NCI-H2227 (cell line): ENCODE measurements at regions not wholly inside any gene's neighbourhood (a gene's known extent, or its start where the extent isn't known, plus 50 kb on each side); places are given as distances from the start of the nearest gene placed in this dataset.
A peak's percentile ranks its signal among the peaks of the same experiment; 100 is the strongest.

Experiments
- DNase-seq: peaks from one replicate; lab custom pipeline; 2025; ENCODE audit not compliant: unreplicated experiment; lab: John Stamatoyannopoulos, UW

DNA sequence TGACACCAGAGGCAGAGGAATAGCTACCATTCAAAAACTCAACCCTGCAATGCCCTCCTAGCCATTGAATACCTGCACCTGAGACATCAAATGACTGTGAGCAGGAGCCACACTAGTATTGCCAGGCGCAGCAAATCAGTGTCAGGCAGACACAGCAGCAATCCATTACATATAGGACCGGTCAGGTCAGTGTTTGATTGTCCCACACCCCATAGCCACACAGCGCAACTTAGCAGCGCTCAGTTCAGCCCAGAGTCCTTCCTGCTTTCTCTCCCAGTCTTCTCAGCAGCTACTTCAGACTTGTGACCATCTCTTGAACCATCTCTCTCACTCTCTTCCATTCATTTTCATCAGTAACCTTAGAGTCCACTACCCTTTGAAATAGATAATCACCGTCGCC is 181.6 kb upstream of the GPR12 start:
- DNase-seq = no peak

DNA sequence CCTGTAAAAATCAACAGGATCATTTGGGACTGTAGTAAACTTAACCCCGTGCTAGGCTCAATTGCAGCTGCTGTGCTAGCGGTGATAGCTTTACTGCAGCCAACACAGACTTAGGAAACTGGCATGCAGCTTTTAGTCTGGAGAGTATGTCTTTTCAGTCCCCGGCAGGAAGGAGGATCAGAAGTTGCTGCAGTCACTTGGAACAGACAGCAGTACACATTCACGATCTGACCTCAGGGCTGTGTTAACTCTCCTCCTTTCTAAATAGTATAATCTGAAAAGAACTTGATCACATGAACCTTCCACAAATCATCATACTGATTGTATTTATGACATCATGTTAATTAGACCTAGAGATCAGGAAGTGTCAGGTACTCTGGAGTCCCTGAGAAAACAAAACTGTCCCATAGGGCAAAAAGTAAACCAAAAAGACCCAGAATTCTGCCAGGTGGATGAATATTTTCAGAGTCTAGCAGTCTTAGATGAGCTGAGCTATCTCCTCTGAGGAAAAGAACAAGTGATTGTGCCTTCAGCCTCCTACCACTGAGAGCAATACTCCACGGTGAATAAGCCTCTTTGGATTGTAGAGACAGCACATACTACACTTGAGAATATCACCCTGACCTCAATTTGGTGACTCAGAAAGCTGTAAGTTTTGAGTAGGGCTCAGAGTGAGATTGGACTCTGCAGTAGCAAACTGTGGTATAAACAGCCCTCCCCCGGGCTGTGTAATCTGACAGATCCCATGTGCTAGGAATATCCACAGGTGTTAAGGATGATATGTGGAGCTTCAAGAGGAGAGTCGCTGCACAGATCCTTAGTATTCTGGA is 181.0 kb upstream of the GPR12 start:
- DNase-seq = no peak

DNA sequence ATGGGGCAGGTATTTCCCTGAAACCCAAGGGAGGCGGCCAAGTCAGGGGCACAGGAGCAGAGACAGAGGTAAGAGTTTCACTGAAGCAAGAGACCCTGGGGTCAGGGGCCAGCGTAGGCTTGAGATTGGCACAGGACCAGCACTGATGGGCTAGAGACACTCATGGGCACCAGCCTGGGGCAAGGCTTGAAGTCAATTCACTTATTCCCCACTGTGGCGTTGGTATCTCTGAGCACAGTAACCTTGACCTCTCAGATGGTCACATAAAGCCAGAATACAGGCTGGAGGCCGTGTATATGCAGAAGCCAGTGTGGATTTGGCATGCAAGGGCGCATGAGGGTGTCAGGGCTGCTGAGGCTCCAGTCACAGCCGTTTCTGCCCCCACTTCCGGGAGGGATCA is 173.5 kb upstream of the GPR12 start:
- DNase-seq = no peak

DNA sequence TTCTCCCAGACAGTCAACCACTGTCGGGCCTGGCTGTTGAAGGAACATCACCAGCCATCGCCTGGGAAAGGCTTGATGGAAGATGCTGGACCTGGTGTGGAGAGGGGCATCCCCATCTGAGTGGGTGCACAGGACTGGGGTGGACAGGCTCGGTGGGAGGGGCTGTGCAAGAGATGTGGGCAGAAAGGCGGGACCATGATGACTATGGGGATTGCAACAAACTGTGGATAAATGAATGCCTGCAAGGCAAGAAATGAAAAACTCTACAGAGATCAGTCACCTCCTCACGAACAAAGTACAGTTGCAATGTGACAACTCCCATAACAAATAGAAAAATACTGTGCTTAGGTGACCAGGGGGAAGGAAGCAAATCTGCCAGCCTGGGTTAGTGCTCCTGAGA is 171.9 kb upstream of the GPR12 start:
- no peak for DNase-seq

GRCh38 chr13:26929971-26930730 is 169.6 kb upstream of the GPR12 start:
- DNase-seq = peak; percentile 90

DNA sequence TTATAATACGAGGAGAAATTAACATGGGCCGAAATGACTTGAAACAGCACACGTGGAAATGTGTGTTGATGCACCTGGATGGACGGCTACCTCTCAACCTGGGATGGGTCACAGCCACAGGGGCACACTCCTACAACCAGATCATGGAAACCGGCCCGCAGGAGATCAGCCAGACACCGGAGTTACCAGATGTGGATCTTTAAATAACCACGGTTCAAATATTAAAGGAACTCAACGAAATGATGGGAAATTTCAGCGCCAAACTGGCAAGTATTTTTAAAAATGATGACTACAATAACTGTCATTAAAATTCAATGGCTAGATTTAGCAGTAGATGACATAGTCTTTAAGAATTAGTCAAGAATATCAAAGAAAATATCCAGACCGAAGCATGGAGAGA is 166.9 kb upstream of the GPR12 start:
- DNase-seq = no peak

- no peak for DNase-seq
Observed at GRCh38 chr13:26926371-26926770, 165.8 kb upstream of the GPR12 start.

- DNase-seq = no peak
Observed at GRCh38 chr13:26923824-26924605, 163.4 kb upstream of the GPR12 start.

DNA sequence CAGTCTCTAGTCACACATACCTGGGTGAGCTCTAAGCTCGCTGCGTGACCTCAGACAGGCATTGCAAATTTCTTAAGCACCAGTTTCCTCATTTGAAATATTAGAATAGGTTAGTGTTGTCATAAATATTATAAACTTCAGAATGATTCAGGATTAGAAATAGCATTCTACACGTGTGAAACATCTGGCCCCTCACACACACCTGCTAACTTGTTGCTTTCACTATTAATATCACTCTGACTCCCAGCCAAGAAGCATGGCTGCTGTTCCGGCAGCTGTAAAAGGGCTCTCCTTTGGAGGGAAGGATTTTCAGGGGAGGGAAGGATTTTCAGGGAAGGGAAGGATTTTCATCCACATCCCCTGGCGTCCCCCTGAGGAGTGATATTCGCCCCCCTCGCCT is 161.3 kb upstream of the GPR12 start:
- DNase-seq = no peak

GRCh38 chr13:26920614-26921355 is 160.2 kb upstream of the GPR12 start:
- no peak for DNase-seq

- DNase-seq = no peak
Observed at GRCh38 chr13:26919732-26920131, 159.1 kb upstream of the GPR12 start.

GRCh38 chr13:26919311-26919710 is 158.7 kb upstream of the GPR12 start:
- DNase-seq = no peak

DNA sequence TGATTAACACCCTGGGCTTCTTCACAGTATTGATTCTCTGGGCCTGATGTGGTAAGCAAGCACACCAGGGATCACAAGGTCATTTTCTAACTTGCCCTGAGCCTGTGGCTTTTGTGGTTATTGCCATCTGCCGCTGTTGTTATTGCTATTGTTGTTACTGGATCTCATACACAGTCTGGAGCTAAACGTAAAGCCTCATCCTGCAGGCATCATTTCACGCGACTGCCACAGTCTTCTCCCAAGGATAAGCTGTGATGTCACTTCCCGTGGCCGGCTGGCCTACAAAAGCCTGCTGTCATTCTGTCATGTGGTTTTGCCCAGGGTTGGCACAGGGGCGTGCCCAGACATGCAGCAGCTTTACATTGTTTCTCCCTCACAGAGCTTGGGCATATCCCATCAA is 154.0 kb upstream of the GPR12 start:
- peak; percentile 43 for DNase-seq

DNA sequence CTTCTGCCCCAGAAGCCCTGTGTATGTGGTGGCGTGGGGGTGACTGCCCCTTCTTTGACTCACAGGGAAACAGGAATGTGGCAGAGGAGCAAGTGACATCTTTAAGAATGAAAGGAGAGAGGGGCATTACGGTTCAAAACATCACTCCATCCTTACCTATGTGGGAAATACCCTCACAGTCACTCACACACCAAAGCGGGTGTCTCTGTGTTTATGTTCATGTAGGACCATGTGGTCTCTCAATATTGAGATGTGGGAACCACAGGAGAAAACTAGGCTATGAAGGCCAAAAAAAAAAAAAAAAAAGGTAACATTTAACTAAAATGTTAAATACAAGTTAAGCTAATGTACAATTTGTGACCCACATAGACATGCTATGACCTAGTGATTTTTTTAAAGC is 153.6 kb upstream of the GPR12 start:
- DNase-seq = no peak

GRCh38 chr13:26910754-26911465 is 150.3 kb upstream of the GPR12 start:
- no peak for DNase-seq

DNA sequence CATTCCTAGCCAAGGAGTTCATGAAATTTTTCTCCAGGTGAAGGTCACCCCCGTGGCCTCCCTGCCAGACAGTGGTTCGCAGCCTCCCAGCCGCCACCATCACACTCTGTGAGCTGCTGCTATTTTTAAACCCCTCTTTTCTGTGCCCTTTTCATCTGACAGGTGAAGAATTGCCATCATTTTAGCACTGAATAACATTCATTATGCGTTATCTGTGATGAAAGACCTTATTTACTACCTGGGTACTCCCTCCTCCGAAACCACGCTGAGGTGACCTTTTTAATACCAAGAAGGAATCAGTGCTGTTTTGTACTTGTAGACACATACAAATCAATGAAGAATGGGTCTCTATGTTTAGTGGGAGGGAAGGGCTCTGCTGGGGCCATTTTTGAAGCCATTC is 148.9 kb upstream of the GPR12 start:
- peak; percentile 66 for DNase-seq

DNA sequence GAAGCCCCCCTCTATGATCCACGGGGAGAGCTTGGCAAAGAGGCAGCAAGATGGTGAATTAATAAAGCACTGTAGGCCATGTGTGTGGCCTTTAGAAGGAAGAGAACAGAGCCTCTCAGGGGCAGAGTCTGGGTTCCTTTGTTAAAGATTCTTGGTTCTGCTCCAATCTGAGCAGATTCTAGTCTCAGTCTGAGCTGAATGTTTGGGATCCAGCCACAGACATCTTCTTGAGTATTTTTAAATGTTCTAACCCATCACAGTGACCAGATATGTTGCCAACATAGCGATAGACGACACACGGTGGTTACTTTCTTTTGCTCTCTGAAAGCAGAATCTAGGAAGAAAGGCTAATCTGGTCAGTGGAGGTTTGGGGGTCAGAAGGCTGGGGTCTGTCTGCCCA is 147.5 kb upstream of the GPR12 start:
- no peak for DNase-seq

GRCh38 chr13:26899202-26899601 is 138.6 kb upstream of the GPR12 start:
- DNase-seq = no peak

DNA sequence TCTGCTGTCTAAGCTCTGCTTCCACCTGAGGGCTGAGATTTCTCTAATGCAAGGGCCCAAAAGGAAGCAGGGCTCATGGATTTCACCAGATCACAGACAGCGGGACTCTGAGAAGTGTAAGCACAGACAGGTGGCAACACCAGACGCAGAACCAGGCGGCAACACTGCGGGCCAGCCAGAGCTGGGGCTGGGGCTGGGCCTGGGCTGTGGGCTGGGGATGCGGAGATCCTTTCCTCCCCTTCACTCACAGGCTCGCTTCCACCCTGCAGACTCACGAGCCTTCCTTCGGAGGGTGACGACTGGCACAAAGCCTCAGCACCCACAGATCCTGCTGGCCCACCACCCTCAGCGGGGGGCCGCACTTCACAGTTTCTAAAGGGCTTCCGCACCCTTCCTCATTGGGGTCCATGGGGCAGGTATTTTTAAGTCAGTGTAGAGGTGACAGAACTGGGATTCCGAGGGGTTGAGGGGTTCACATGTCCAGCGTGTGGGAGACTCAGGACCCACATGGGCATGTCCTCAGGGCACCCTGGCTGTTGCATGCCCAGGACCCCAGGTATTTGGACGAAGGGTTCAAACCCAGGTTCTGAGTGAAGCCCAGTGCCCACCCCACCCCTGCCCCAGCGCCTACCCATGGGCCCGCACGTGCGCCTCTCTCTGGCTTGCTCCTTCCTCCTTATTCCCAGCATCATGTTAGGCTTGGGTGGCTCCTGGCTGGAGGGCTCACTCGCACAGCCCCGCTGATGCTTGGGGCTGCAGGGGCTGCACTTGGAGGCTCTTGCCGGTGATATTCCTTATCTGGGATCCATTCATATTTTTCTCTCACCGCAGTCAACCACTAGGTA is 137.3 kb upstream of the GPR12 start:
- DNase-seq = no peak
